Umbilical cord (tissue), 1 donor: ENCODE measurements at regions not wholly inside any gene's neighbourhood (a gene's known extent, or its start where the extent isn't known, plus 50 kb on each side); places are given as distances from the start of the nearest gene placed in this dataset.
A peak's percentile ranks its signal among the peaks of the same experiment; 100 is the strongest.

ENCODE experiments used
- DNase-seq: peaks from one replicate; pipeline ENCODE4 v3.0.0-alpha.2; 2015; ENCODE audit warnings: low spot score

DNA sequence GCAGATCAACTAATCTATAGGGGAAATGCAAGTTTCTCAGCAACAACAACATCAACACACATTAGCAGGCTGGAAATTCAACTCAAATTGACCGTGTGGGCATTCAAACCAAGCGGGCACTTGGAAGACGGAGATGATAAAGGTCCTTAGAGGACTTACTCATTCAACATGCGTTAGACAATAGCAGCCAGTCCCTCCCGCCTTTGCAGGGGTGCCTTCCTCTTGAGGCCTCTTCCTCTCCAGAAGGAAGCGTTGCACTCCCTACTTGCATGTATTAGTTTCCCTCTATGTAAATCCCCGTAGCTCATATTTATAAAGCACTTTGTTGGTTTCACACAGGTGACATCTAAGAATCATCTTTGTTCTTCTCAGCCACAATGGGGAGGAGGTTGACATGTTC lies 300.8 kb upstream of the STXBP5 start:
- no peak for DNase-seq

DNA sequence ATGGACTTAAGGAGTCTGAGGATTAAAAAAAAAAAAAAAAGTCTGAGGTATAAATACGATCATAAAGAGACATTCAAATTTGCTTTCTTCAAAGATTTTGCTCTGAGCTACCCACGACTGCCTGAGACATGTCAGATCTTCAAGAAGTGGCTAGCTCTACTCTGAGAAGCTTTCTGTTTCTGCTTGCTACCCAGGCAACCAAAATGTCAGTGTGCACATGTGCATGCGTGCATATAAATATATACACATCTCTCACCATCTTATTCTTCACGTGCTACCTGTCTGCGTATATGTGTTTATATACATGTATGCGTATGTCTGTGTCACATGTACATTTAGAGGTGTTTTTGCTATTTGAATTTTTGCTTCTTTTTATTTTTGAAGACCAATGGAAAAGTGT lies 299.6 kb upstream of the STXBP5 start:
- DNase-seq, result no peak

DNA sequence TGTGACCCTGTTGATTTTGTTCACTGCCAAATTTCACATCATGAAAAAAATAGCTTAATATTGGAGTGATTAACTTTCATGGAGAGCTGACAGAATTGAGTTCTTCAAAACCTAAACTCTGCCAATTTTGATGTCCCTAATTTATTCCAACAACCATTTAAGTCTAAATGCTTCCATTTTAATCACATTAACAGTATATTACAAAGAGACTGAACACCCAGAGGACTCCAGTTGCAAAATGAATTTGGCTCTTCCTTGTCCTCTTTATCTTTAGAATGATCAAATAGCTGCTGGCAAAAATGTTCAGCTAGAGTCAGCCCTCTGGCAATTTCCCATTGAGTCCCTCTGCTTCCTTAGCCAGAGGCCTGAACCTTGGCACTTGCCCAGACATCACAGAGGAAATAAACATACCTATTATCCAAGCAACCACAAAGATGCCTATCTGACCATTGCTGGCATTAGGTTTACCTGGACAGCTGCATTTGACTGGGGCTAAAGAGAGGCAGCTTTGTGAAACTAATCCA lies 299.0 kb upstream of the STXBP5 start:
- no peak for DNase-seq

DNA sequence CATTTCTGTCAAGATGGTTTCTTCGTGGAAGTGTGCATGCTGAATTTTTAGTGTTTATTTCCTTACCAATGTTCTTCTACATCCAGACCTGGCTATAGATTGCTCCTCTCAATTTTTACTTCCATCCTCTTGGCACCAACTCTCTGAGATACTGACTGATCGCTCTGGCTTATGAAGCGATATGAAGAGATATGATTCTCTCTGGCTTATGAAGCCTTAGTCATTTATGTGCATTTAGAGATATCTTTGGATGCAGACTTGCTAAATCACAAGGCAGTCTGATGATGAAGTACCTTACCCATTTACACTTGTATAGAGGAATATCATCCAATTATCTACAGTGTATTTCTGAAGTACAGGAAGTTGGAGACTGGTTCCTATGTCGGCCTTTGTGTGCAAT lies 295.4 kb upstream of the STXBP5 start:
- DNase-seq, result peak; percentile 72

DNA sequence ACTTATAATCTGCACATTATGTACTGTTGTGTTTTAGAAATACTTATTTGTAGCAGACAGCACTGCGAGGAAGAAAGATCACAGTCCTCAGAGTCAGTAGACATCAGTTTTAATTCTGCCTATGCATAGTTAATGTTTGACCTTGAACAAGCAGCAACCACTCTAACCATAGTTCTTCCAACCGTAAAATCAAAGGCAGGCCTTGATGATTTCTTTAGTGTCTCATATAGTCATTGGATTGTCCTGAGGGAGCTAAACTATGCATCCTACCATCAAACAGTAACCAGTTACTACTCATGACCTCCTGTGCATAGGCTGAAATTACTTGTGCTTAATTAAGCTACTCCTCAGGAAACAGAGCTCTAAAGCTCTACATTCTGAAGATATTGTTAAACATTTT lies 294.8 kb upstream of the STXBP5 start:
- DNase-seq, result no peak

DNA sequence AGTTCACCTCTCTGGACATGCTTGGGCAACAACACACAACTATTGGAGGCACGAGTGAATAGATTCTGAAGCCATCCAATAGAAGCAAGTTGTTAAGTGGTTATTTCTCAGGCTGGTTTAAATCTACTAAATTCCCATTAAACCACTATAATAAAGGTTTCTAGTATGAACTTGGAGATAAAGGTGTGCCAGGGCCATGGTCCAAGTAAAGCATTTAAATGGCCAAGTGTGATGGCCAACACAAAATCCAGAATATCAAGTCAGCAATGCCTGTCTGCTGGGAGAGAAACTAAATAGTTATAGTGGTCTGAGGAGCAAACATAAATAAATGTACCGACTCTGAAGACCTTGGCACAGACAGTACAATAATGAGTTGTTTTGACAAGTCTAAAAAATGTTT lies 294.3 kb upstream of the STXBP5 start:
- no peak for DNase-seq

DNA sequence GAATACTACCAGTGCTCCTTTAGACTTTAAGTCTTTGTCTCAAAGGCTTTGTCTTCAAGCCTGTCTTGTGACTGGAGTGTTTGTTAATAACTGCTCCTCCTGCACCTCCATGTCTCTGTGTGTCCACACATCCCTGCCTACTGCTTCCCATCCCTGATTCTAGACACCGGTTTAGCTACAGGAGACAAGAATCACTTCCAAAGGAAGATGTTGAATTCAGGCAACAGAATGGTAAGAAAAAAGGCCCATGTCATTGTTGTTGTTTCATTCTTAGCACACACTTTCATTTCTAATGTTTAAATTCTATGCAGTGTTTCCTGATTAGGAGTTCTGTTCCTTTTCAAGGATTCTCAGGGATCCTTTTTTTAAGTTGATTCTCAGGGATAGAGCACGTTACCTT lies 293.6 kb upstream of the STXBP5 start:
- peak; percentile 38 for DNase-seq

DNA sequence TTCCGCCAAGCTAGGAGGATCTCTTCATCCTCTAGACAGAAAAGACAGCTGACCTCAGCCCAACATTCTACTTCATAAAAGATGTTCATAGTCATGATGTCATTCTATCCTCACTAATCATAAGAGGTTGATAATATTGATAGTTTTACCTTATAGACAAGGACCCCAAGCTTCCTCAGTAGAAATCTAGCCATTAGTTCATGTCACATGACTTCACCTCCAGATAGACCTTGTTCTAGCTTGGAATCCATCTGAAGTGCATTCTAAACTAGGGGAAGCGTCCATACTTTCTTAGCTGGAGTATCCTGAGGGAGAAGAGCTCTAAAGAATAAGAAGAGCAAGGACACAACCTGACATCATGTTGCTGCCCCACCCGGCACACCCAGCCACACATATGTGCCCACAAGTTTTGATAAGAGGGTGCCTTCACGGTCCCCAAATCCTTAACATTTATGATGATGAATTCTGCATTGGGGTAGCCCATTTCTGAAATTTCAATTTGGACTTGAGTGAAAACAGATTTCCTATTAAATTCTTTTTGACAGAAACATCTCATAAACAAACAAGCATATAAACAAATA lies 292.5 kb upstream of the STXBP5 start:
- no peak for DNase-seq

DNA sequence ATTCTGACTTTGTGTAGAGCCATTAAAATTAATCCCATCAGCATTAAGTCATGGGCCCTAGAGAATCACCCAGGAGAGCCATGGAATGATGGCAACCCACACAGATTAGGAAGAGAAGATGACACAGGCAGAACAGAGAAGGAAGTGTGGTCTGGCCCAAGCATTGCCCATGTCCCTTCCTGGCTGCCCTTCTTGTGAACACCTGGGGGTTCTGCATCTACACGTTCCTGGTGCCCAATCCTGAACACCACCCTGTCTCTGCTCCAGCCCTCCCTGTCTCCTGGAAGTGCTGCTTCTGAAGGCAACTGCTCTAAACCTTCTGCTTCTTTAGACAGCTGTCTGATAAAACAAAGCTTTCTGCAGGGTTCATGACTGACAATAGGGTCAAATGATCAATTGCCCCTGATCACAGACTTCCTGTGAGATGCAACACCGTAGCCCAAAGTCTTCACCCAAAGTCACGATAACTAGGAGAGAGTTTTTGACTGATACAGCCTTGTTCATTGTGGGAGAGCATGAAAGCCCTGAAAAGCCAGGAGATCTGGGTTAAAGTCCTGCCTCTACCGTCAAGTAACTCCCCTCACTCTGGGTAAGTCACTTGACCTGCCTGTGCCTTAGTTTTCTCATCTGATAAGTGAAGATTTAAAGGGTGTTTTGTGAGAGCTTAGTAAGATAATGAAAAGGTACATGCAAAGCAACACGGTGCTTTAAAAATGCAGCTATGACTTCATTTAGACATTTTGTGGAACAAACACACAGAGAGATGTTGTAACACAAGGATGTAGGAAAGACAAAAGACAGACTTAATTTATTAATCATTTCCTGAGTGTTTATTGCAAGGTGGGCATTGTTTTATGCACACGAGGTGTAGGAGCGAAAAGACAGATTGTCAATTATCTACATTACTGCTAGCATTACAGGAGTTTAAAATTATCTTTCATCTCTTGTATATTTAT lies 291.2 kb upstream of the STXBP5 start:
- peak; percentile 44 for DNase-seq

DNA sequence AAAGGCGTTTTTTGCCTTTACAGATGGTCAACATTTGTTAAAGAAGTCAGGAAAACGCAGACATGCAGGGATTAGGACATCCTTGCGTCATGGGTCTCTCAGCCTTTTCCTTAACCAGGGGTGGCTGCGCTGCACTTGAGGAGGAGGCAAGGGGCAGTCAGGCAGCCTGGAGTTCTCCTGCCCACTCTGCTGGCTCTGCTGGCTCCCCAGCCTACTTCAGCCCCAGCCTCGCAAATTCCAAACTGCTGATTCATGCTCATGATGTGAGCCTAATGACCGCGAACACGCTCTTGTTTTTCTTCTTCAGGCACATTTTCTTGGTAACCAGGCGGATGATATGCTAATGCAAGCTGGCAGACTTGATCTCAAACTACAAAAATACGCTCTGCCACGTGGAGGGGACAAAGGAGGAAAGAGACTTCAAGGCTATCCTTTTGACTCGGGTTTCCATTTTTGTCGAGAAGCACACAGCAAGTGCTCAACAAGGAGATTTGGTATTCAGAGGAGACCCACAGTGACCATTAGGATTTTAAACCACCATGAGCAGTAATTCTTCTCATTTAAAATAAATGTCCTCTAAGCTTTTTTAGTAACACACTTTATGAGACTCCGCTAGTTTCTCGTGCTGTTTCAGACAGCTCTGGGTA lies 290.3 kb upstream of the STXBP5 start:
- DNase-seq, result peak; percentile 98

DNA sequence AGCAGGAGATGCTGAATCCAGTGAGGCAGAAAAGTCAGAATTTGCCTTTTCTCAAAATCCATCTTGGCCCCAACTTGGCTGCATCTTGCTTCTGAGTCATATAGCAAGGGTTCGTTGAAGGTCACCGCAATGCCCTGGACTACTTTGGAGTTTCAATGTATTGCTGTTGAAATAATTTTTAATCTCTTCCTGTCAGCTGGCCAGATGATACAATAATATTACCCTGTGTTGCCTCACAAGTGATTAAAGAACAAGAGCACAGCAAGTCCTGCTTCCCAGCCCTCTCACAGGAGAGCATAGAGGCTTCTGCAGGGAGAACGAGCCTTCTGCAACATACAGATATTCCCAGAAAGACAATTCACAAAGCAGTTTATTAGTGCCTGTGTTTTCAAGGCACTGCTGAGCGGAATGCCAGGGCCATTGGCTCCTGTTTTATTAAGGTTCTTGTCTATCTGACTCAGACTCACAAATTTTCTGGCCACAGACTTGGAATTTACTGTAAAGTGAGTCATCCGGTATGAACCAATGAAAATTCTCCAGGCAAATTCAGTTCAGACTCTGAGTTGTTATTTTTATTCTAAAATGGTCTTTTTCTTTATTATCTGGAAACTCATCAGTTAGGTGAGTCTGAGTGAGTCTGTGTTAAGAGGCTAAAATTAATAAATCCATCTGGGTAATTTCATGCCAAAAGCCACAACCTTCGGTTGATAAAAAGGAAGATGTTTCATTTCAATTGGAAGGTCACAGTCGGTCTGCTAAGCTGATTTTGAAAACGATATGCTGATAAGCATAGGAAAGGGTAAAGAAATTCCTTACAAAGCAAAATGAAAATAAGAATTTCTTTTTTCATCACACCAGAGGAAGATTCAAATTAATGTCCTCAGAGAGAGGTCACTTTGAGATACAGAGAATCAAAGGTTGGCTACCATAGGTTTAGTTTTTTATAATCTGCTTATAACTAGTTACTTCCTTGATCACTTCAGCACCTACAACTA lies 289.4 kb upstream of the STXBP5 start:
- DNase-seq, result peak; percentile 97

DNA sequence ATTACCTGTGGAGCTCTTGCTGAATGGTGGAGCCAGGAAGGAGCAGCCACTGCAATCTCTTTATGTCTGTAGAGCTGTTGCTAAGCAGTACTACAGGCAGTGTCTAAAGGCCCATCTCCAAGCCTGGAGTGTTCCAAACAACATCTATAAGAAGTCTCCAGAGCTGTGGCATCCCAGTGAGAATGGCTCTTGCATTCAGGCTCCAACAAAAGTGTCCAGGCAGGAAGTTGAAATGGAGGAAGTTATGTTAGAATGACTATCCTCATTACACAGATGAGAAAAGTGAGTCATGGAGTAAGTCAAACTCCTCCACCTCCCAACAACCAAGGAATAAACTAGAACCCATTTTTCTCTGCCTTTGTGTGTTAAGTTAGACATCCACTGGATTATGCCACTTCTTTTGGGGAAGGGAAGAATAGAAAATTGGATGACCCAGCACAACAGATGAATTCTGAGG lies 288.5 kb upstream of the STXBP5 start:
- DNase-seq, result peak; percentile 17

DNA sequence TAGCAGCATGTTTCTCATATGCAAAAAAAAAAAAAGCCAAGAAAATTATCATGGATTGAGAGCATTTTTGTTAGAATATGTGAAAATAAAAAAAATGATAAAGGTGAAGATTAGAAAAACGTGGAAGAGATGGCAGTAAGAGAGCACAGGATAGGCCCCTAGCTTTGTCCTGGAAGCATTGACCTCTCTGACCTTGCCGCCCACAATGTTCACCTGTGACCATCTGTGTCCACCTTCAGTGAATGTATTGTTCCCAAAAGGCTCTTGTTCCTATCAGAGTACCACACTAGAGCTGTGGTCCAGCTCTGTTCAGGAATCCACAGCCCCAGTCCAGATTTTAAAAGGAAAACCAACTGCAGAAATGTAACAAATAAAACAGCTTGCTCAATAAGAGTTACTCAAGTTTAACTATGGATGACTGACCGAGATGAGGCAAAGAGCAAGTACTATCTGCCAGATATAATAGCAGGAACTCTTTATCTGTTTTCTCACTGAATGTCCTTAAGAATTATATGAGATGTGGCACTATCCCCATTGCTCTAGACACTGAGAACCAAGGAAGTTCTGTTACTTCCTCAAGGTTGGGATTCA lies 287.7 kb upstream of the STXBP5 start:
- no peak for DNase-seq

DNA sequence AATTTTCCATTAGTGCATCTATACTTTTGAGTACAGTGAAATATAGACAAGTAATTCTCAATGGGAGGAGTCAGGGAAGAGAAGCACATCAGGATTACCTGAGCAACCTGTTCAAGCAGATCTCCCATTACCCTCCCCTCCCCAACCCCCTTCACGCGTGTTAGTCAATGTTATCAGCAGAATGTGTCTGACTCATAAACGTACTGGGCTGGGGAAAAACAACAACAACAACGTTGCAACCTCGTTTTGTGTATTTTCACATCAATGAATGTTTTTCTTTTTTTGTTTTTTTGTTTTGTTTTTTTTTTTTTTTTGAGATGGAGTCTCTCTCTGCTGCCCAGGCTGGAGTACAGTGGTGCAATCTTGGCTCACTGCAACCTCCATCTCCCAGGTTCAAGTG lies 287.0 kb upstream of the STXBP5 start:
- no peak for DNase-seq

DNA sequence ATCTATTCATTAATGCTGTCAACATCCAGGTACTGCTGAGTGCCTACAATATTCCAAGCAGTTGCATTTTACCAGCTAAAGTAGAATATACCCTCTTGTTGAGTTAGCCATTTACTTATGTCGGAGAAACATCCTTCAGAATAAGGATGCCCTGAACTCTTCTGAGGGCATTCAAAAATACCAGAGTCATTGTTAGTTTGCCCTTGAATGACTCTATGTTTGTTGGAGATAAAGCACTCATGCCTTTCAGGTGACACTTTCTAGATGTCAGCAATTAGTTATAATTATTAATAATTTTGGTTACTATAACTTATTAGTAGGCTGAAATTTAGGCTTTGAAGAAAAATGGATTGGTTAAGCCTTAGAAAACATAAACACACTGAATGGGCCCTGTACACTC lies 286.2 kb upstream of the STXBP5 start:
- no peak for DNase-seq

DNA sequence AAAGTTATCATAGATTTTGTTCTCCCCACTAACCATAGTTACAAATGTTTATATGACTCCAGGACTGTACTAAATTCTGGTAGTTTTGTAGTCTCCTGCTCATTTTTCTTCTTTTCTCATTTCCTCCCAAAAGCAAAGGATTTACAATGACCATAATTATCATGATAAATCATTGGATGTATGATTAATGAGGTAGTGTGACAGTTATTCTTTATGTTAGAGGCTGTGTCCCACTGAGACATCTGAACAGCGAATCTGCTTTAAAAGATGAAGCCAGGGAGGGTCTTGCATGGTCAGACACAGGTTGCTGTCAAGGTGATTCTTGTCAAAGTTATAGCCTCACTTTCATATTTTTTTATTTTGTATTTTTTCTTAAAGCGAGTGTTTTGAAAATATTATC lies 285.2 kb upstream of the STXBP5 start:
- DNase-seq, result no peak

DNA sequence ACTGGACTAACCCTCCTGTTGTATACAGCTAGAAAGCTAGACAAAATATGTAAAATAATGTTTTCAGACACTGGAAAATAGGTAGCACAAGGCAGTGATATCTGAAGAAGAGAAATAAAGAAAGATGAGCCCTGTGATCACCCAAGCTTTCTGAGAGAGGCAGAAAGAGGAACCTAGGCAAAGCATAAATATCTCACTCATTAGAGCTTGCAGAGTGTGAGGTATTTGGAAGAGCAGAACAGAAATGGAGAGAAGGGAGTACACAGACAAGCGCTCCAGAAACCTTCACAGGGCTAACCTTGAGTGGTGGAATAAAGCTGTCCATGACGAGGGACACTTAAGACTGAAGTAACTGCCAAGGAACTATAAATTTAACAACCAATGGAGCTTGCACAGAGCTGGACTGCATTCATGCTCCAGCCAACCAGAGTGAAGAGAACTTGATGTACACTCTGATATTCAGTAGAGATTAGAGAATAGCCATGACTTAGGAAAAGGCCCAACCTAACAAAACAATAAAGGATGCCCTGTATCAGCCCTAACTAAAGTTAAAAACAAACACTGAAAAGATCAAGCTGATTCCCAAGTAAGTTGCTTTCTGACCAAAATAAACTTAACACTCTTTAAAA lies 280.9 kb upstream of the STXBP5 start:
- DNase-seq, result no peak

DNA sequence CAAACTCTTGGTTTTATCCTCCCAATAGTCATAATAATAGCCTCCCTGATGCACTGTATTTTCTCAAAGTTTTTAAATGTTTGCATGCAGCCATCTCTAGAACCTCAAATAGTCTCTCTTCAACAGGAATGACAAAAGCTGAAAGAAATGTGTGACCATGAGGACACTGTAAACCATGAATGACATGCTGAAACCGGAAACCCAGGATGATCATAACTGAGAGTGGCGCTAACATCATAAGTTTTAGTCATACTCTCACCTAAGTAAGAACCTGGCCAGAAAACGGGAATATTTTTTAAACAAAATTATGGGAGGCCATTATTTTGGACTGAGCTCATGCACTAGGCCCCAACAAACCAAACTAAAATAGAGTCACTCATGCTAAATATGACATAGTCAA lies 278.4 kb upstream of the STXBP5 start:
- no peak for DNase-seq

DNA sequence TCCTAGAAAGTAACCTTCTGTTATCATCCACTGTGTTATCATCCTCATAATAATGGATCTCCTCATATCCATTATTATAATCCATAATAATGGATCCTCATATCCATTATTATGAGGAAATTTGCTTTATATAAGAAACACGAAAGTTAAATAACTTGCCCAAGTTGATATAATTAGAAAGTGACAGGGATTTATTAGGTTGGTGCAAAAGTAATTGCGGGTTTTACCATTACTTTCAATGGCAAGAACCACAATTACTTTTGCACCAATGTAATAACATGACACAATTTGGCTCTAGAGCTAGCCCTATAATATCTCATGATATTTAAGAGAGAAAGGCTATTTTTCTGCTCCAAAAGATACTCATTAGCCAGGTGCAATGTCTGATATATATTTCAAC lies 275.7 kb upstream of the STXBP5 start:
- no peak for DNase-seq

DNA sequence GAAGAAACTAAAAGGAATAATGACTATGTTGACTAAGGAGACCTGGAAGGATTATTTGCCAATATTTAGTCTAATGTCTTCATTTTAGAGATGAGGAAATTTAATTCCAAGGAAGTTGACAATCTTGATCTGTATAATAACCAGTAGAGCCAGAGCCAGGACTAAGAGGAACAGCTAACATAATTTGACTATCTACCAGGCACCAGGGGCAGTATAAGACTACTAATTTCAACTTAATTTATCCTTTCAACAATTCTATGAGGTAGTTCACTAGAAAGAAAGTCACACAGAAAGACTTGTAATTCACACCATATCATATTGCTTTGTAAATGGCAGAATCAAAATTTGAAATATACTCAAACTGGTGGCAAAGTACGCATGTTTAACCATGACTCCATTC lies 273.0 kb upstream of the STXBP5 start:
- no peak for DNase-seq
